Keratinocyte (primary cell): ENCODE measurements at regions not wholly inside any gene's neighbourhood (a gene's known extent, or its start where the extent isn't known, plus 50 kb on each side); places are given as distances from the start of the nearest gene placed in this dataset.

Experiments used
- DNase-seq: peaks from one replicate; pipeline ENCODE4 v3.0.0-alpha.2; 2011; ENCODE audit warnings: low read depth, missing footprints, low spot score
- FAIRE-seq: peaks from 2 replicates; lab custom pipeline; 2011; peaks lifted over from hg19 to GRCh38; lab: Jason Lieb, UNC
- H2AFZ ChIP-seq: 2 replicates; pipeline ENCODE4 v1.6.0; 2012; ENCODE audit warnings: low read length, control low read depth, inconsistent platforms; ENCODE audit not compliant: control insufficient read depth
- H3K27ac ChIP-seq: 2 replicates; pipeline ENCODE4 v1.5.1; 2011; ENCODE audit warnings: low read length; ENCODE audit not compliant: control insufficient read depth, insufficient read depth
- H3K27me3 ChIP-seq: 3 replicates; pipeline ENCODE4 v1.6.0; 2011; ENCODE audit warnings: low read length; ENCODE audit not compliant: control insufficient read depth, insufficient read depth; ENCODE audit errors: extremely low read depth
- H3K36me3 ChIP-seq, 2 experiments: 2 replicates in 1 of 2; 3 replicates in 1 of 2; pipeline ENCODE4 v1.5.1; 2011; ENCODE audit warnings: low read length in 2 of 2, mild to moderate bottlenecking in 1 of 2; ENCODE audit not compliant: control insufficient read depth in 2 of 2, insufficient read depth in 2 of 2; ENCODE audit errors: extremely low read depth in 1 of 2
- H3K4me1 ChIP-seq: 3 replicates; pipeline ENCODE4 v1.5.1; 2011; ENCODE audit warnings: low read length; ENCODE audit not compliant: control insufficient read depth, insufficient read depth; ENCODE audit errors: extremely low read depth
- H3K4me2 ChIP-seq: 3 replicates; pipeline ENCODE4 v1.6.0; 2011; ENCODE audit warnings: low read depth, low read length; ENCODE audit not compliant: control insufficient read depth, insufficient read depth; ENCODE audit errors: extremely low read depth
- H3K4me3 ChIP-seq, 3 experiments: fragments of 200-600 bp in 1 of 3; sonication (generic) in 1 of 3; 2 replicates in 2 of 3; 3 replicates in 1 of 3; pipeline ENCODE4 v1.5.1; 2011 to 2016; ENCODE audit warnings: low read length in 3 of 3, mild to moderate bottlenecking in 3 of 3, control low read depth in 2 of 3, inconsistent platforms in 1 of 3, low read depth in 1 of 3, mixed read lengths in 1 of 3, mixed run types in 1 of 3, moderate library complexity in 1 of 3; ENCODE audit not compliant: control insufficient read depth in 2 of 3, insufficient read depth in 2 of 3; ENCODE audit errors: extremely low read depth in 1 of 3
- H3K79me2 ChIP-seq: 2 replicates; pipeline ENCODE4 v1.6.0; 2012; ENCODE audit warnings: low read length; ENCODE audit not compliant: control insufficient read depth, insufficient read depth
- H3K9ac ChIP-seq: 3 replicates; pipeline ENCODE4 v1.6.0; 2011; ENCODE audit warnings: low read length; ENCODE audit not compliant: control insufficient read depth, insufficient read depth; ENCODE audit errors: extremely low read depth
- H3K9me1 ChIP-seq: 3 replicates; pipeline ENCODE4 v1.6.0; 2011; ENCODE audit warnings: low read length; ENCODE audit not compliant: control insufficient read depth, insufficient read depth; ENCODE audit errors: extremely low read depth
- H3K9me3 ChIP-seq: 2 replicates; pipeline ENCODE4 v1.5.1; 2012; ENCODE audit warnings: low read depth, low read length; ENCODE audit not compliant: control insufficient read depth
- H4K20me1 ChIP-seq: 3 replicates; pipeline ENCODE4 v1.6.0; 2011; ENCODE audit warnings: low read length; ENCODE audit not compliant: control insufficient read depth, insufficient read depth; ENCODE audit errors: extremely low read depth
- CTCF ChIP-seq, 3 experiments: IDR thresholded peaks in 1 of 3; conservative IDR thresholded peaks in 1 of 3; optimal IDR thresholded peaks in 1 of 3; 2 replicates in 2 of 3; 3 replicates in 1 of 3; pipeline versions ENCODE3 to v1.5.1; 2011; ENCODE audit warnings: low read length in 3 of 3, mild to moderate bottlenecking in 3 of 3, moderate library complexity in 2 of 3, control low read depth in 1 of 3, inconsistent platforms in 1 of 3; ENCODE audit not compliant: insufficient read depth in 2 of 3; ENCODE audit errors: extremely low read depth in 1 of 3
- EZH2 ChIP-seq: IDR thresholded peaks from one replicate; pipeline ENCODE4 v1.6.1; 2012; ENCODE audit warnings: inconsistent platforms, mild to moderate bottlenecking, low read length, moderate library complexity
- dilution Hi-C: fragments of 300-500 bp; cut with MboI; formaldehyde crosslinking; loops from one replicate; pipeline ENCODE4 v1.7.0; 2020; ENCODE audit warnings: low sequenced_read_pairs; ENCODE audit not compliant: extremely low pct_ligation_motif_present

DNA sequence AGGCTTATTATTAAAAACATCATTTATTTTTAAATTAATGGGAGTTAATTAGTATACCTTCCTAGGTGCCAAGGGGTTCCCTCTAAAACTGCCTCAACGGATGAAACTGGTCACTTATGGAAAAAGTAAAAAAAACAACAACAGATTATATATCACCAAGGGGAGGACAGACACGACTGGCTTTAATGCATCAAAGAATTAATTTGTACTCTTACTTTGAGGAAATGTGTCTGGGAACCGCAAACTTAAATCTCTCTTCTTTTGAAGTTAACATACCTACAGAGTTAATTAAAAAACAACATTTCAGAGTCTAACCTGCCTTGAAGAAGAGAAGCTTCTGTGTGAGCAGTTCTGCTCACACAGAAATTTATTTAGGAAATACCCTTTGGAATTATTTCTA, 354.6 kb downstream of the LRRC70 start:
- Histone ChIP-seq H3K27me3 (no peaks in the 10 kb centered on the region), H3K9me1 (no peaks in the 10 kb centered on the region), H3K4me2 (no peak overlapping the region), H3K36me3 (no peaks in the 10 kb centered on the region), H2AFZ (no peak overlapping the region), H3K79me2 (no peaks in the 10 kb centered on the region), H3K4me1 (no peaks in the 10 kb centered on the region), H4K20me1 (no peaks in the 10 kb centered on the region), H3K27ac (no peak overlapping the region), H3K9ac (no peak overlapping the region), H3K9me3 (no peaks in the 10 kb centered on the region), H3K4me3 (no peak overlapping the region)
- dilution Hi-C loops, result no loop called here
- FAIRE-seq, result no peak
- TF ChIP-seq EZH2, result no peak
- TF ChIP-seq CTCF (optimal IDR thresholded peaks at IDR 0.05 in 1 of 3, IDR thresholded peaks at IDR 0.05 in 1 of 3, conservative IDR thresholded peaks at IDR 0.05 in 1 of 3; ENCODE audit: extremely low read depth in 1 of 3, insufficient read depth in 2 of 3, low read length in 3 of 3), result no peak
- DNase-seq, result no peak

DNA sequence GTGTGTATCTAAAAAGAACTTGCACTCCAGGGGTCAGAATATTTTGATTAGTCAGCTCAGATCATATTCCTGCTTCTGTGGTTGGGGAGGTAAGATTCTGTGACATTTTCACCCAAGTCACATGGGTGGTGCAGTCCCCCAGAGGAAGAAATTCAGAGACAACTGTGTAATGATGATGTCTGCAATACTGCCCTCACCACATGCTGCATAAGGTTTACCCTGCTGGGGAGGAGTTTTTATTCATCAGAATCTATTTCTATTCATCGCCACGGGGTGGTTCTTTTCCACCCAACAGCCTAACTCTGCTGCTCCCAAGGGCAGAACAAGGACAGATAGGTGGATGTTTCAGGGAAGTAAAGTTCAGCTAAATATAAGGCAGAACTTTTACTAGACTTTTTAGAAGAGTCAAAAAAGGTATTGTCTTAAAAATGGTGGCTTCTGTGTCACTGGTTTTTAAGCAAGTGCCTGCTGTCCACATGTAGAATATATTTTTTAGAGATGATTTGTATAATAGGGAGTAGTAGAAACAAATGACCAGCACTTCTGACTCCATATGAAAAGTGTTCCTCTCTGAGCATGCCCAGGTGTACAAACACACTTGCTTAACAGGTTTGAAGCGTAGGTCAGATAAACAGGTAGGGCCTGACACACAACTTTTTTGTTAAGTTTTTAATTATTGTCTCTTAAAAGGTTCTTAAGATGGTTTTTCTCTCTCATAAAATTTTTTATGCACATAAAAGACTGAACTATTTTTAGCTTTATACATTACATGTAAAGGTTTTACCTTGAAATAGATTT, 352.7 kb downstream of the LRRC70 start:
- no peak overlapping the region for H3K4me3 ChIP-seq
- H3K9me1 ChIP-seq, result no peaks in the 10 kb centered on the region
- no peaks in the 10 kb centered on the region for H3K27me3 ChIP-seq
- H3K9me3 ChIP-seq, result no peaks in the 10 kb centered on the region
- no peaks in the 10 kb centered on the region for H4K20me1 ChIP-seq
- dilution Hi-C loops, result no loop called here
- H3K9ac ChIP-seq, result no peak overlapping the region
- H3K36me3 ChIP-seq, result no peaks in the 10 kb centered on the region
- H3K27ac ChIP-seq, result no peak overlapping the region
- DNase-seq (no peak), FAIRE-seq (no peak)
- H3K4me2 ChIP-seq, result no peak overlapping the region
- no peaks in the 10 kb centered on the region for H3K79me2 ChIP-seq
- TF ChIP-seq CTCF (optimal IDR thresholded peaks at IDR 0.05 in 1 of 3, IDR thresholded peaks at IDR 0.05 in 1 of 3, conservative IDR thresholded peaks at IDR 0.05 in 1 of 3; ENCODE audit: extremely low read depth in 1 of 3, insufficient read depth in 2 of 3, low read length in 3 of 3) (no peak), EZH2 (no peak)
- no peaks in the 10 kb centered on the region for H3K4me1 ChIP-seq
- H2AFZ ChIP-seq, result no peak overlapping the region
